ENCODE measurements at regions not wholly inside any gene's neighbourhood (a gene's known extent, or its start where the extent isn't known, plus 50 kb on each side); places are given as distances from the start of the nearest gene placed in this dataset.

DNA sequence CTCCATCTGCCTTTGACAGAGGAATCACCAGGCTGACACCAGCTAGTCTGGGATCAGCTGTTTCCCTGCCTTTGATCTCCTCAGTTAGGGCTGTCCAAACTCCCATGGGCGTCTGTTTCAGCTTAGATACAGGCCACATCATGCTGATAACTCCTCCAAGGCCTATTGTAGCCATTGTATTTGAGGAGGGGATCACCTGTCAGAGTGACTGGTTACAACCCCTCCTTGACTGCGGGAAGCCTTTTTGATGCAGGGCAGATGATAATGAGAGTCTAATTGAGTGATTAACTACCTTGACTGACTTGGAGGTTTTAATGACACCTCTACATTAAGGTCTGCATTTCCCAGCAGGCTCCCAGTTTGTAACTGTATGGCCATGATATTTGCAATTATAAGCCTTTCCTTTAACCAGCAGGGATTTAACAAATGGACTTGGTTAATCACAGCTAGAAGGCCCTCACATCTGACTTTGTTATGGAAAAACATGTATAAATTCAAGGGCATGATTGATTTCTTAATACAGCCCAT, 863.5 kb downstream of the KCNJ2 start:
- ChIA-PET POLR2A (no interaction called here), CTCF (no interaction called here)
- Histone ChIP-seq H3K9me3 (ENCODE audit: control insufficient read depth, insufficient read depth, low read length) (no peaks in the 10 kb centered on the region), H3K4me3 (ENCODE audit: low read depth, low read length) (no peak overlapping the region), H3K27ac (ENCODE audit: low read depth, low read length) (no peak overlapping the region), H3K27me3 (ENCODE audit: control insufficient read depth, insufficient read depth, low read length) (no peaks in the 10 kb centered on the region)
- no peak for TF ChIP-seq CTCF (IDR thresholded peaks at IDR 0.05; ENCODE audit: low read depth, low read length)
- no peak for DNase-seq (ENCODE audit: low read depth, low spot score)

DNA sequence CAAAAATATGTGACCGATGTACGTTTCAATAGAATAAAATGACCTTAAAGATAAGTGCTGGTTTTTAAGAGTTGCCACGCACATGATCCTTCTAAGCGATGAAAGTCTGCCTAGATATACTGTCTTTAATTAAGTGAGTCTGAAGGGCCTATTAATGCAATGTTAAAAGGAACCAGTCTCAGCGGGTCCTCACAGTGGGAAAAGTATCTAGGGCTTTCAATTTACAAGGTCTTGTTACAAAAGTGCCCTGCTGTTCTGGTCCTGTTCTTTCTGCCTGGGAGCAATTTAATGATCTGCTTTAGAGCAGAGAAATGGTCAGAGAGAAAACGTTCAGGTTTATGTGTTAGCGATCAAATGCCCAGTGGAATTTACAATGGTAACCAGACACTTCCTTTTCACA, 864.0 kb downstream of the KCNJ2 start:
- no peak for TF ChIP-seq CTCF (IDR thresholded peaks at IDR 0.05; ENCODE audit: low read depth, low read length)
- Histone ChIP-seq H3K4me3 (ENCODE audit: low read depth, low read length) (no peak overlapping the region), H3K9me3 (ENCODE audit: control insufficient read depth, insufficient read depth, low read length) (no peaks in the 10 kb centered on the region), H3K27ac (ENCODE audit: low read depth, low read length) (no peak overlapping the region), H3K27me3 (ENCODE audit: control insufficient read depth, insufficient read depth, low read length) (no peaks in the 10 kb centered on the region)
- POLR2A ChIA-PET = no interaction called here
- no peak for DNase-seq (ENCODE audit: low read depth, low spot score)
- CTCF ChIA-PET = no interaction called here

GRCh38 chr17:71035226-71035625, 865.9 kb downstream of the KCNJ2 start:
- Histone ChIP-seq H3K4me3 (ENCODE audit: low read depth, low read length) (no peak overlapping the region), H3K27ac (ENCODE audit: low read depth, low read length) (no peak overlapping the region), H3K9me3 (ENCODE audit: control insufficient read depth, insufficient read depth, low read length) (no peaks in the 10 kb centered on the region), H3K27me3 (ENCODE audit: control insufficient read depth, insufficient read depth, low read length) (no peaks in the 10 kb centered on the region)
- no peak for TF ChIP-seq CTCF (IDR thresholded peaks at IDR 0.05; ENCODE audit: low read depth, low read length)
- POLR2A ChIA-PET = no interaction called here
- CTCF ChIA-PET = no interaction called here
- DNase-seq (ENCODE audit: low read depth, low spot score) = no peak

DNA sequence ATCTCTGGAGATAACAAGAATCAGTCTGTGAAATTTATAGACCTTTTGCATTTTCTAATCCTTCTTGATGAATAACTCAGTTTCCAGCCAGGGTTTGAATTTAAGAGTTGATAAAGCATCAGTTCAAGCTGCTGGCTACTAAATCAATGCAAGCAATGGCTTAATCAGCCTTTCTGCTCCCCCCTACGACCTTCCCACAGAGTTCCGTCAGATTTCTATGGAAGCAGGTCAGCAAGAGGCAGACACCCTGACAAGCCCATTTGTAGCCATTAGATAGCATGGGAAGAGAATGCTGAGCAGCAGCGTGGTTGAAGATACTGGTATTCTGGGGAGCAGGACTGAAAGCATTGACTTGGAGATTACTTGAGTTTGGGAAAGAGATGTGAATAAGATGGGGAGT, 868.1 kb downstream of the KCNJ2 start:
- no peak for TF ChIP-seq CTCF (IDR thresholded peaks at IDR 0.05; ENCODE audit: low read depth, low read length)
- ChIA-PET POLR2A (no interaction called here), CTCF (no interaction called here)

GRCh38 chr17:71039391-71039790, 870.1 kb downstream of the KCNJ2 start:
- Histone ChIP-seq H3K27ac (ENCODE audit: low read depth, low read length) (no peak overlapping the region), H3K4me3 (ENCODE audit: low read depth, low read length) (no peak overlapping the region), H3K27me3 (ENCODE audit: control insufficient read depth, insufficient read depth, low read length) (no peaks in the 10 kb centered on the region), H3K9me3 (ENCODE audit: control insufficient read depth, insufficient read depth, low read length) (no peaks in the 10 kb centered on the region)
- CTCF ChIA-PET = no interaction called here
- DNase-seq (ENCODE audit: low read depth, low spot score) = no peak
- POLR2A ChIA-PET = no interaction called here
- no peak for TF ChIP-seq CTCF (IDR thresholded peaks at IDR 0.05; ENCODE audit: low read depth, low read length)

More for the DNA sequence above, 868.1 kb downstream of the KCNJ2 start:
- H3K27ac ChIP-seq (ENCODE audit: low read depth, low read length) = no peak overlapping the region
- H3K27me3 ChIP-seq (ENCODE audit: control insufficient read depth, insufficient read depth, low read length) = no peaks in the 10 kb centered on the region
- H3K4me3 ChIP-seq (ENCODE audit: low read depth, low read length) = no peak overlapping the region
- no peak for DNase-seq (ENCODE audit: low read depth, low spot score)
- no peaks in the 10 kb centered on the region for H3K9me3 ChIP-seq (ENCODE audit: control insufficient read depth, insufficient read depth, low read length)

All from AG04450 (cell line).